Activated B cell treated with CpG ODN at 0.5 μM for 24 hours (primary cell): ENCODE measurements at regions not wholly inside any gene's neighbourhood (a gene's known extent, or its start where the extent isn't known, plus 50 kb on each side); places are given as distances from the start of the nearest gene placed in this dataset.

Experiments
- ATAC-seq: fragments of 200-7000 bp; cut with Tn5 transposase; one replicate; pipeline ENCODE4 v1.10.0; 2021; ENCODE audit warnings: low read depth, mild to moderate bottlenecking, moderate library complexity
- CTCF ChIA-PET: fragments of 350-600 bp; sonication (Branson Sonifier 250); formaldehyde crosslinking; loops from one replicate; lab custom pipeline; 2021; ENCODE audit warnings: antibody characterized with exemption; lab: Charles Lee
- POLR2A ChIA-PET: fragments of 350-600 bp; sonication (Branson Sonifier 250); formaldehyde crosslinking; loops from one replicate; lab custom pipeline; 2021; ENCODE audit warnings: antibody characterized with exemption; lab: Charles Lee
- DNase-seq: peaks from one replicate; pipeline ENCODE4 v3.0.0; 2022
- H3K27ac Mint-ChIP-seq: one replicate; pipeline ENCODE4 v1.8.0; 2020; ENCODE audit warnings: mixed read lengths
- H3K27me3 Mint-ChIP-seq: one replicate; pipeline ENCODE4 v1.8.0; 2021; ENCODE audit warnings: mixed read lengths
- H3K36me3 Mint-ChIP-seq: one replicate; pipeline ENCODE4 v1.8.0; 2021; ENCODE audit warnings: low read depth, mixed read lengths
- H3K4me1 Mint-ChIP-seq: one replicate; pipeline ENCODE4 v1.8.0; 2021; ENCODE audit warnings: mixed read lengths
- H3K4me3 Mint-ChIP-seq: one replicate; pipeline ENCODE4 v1.8.0; 2020; ENCODE audit warnings: mild to moderate bottlenecking, mixed read lengths
- H3K9me3 Mint-ChIP-seq: one replicate; pipeline ENCODE4 v1.8.0; 2020; ENCODE audit warnings: mixed read lengths
- CTCF ChIP-seq: fragments of 200-600 bp; IDR thresholded peaks from one replicate; pipeline ENCODE4 v1.8.0; 2022; ENCODE audit warnings: antibody characterized with exemption, mild to moderate bottlenecking
- intact Hi-C: fragments of 100-400 bp; cut with micrococcal nuclease; formaldehyde crosslinking; loops from one replicate; pipeline ENCODE4 v1.15.1; 2024

- DNase-seq (no peak), ATAC-seq (no peak)
- Mint-ChIP-seq H3K4me1 (peaks cover 33% of the 10 kb centered on the region), H3K27ac (no peak overlapping the region), H3K27me3 (peaks cover 2% of the 10 kb centered on the region), H3K4me3 (no peak overlapping the region), H3K36me3 (no peaks in the 10 kb centered on the region), H3K9me3 (peaks cover 4% of the 10 kb centered on the region)
- ChIA-PET POLR2A (no interaction called here), CTCF (no interaction called here)
- intact Hi-C loops, result no loop called here
- no peak for TF ChIP-seq CTCF
Observed at GRCh38 chr11:81866896-81867295, 866.8 kb downstream of the FAM181B start.

GRCh38 chr11:81857386-81857785 lies 876.3 kb downstream of the FAM181B start:
- TF ChIP-seq CTCF, result no peak
- no peak for DNase-seq
- H3K4me1 Mint-ChIP-seq, result no peaks in the 10 kb centered on the region
- no peak for ATAC-seq
- no peaks in the 10 kb centered on the region for H3K36me3 Mint-ChIP-seq
- H3K27me3 Mint-ChIP-seq, result peaks cover 3% of the 10 kb centered on the region
- no peak overlapping the region for H3K27ac Mint-ChIP-seq
- intact Hi-C loops, result no loop called here
- ChIA-PET CTCF (no interaction called here), POLR2A (no interaction called here)
- no peaks in the 10 kb centered on the region for H3K9me3 Mint-ChIP-seq
- H3K4me3 Mint-ChIP-seq, result no peak overlapping the region

- H3K4me1 Mint-ChIP-seq, result no peaks in the 10 kb centered on the region
- ChIA-PET CTCF (no interaction called here), POLR2A (no interaction called here)
- H3K27me3 Mint-ChIP-seq, result peaks cover 3% of the 10 kb centered on the region
- no peaks in the 10 kb centered on the region for H3K36me3 Mint-ChIP-seq
- no peak overlapping the region for H3K27ac Mint-ChIP-seq
- no peak overlapping the region for H3K4me3 Mint-ChIP-seq
- no peaks in the 10 kb centered on the region for H3K9me3 Mint-ChIP-seq
- ATAC-seq (no peak), DNase-seq (no peak)
- intact Hi-C loops, result loop anchor here (2.0 kb wide), 1 partner anchor 15 kb away; no protein-coding TSS in a partner anchor
- no peak for TF ChIP-seq CTCF
Observed at GRCh38 chr11:81853791-81854190, 879.9 kb downstream of the FAM181B start.

- no peak overlapping the region for H3K4me3 Mint-ChIP-seq
- peaks cover 3% of the 10 kb centered on the region for H3K27me3 Mint-ChIP-seq
- ATAC-seq (no peak), DNase-seq (no peak)
- no peaks in the 10 kb centered on the region for H3K4me1 Mint-ChIP-seq
- no peaks in the 10 kb centered on the region for H3K36me3 Mint-ChIP-seq
- no peak overlapping the region for H3K27ac Mint-ChIP-seq
- no peaks in the 10 kb centered on the region for H3K9me3 Mint-ChIP-seq
- ChIA-PET POLR2A (no interaction called here), CTCF (no interaction called here)
- no peak for TF ChIP-seq CTCF
- intact Hi-C loops, result no loop called here
Observed at GRCh38 chr11:81852896-81853295, 880.8 kb downstream of the FAM181B start.

GRCh38 chr11:81840380-81840779 lies 893.3 kb downstream of the FAM181B start:
- no peak for TF ChIP-seq CTCF
- no peak overlapping the region for H3K27ac Mint-ChIP-seq

More at GRCh38 chr11:81840380-81840779, 893.3 kb downstream of the FAM181B start:
- H3K36me3 Mint-ChIP-seq, result no peaks in the 10 kb centered on the region
- POLR2A ChIA-PET, result no interaction called here
- no peak overlapping the region for H3K4me3 Mint-ChIP-seq
- CTCF ChIA-PET, result no interaction called here
- intact Hi-C loops, result no loop called here
- peaks cover 5% of the 10 kb centered on the region for H3K9me3 Mint-ChIP-seq
- DNase-seq, result no peak
- ATAC-seq, result no peak
- H3K27me3 Mint-ChIP-seq, result no peaks in the 10 kb centered on the region
- no peaks in the 10 kb centered on the region for H3K4me1 Mint-ChIP-seq
